Caco-2 (cell line): ENCODE measurements at regions not wholly inside any gene's neighbourhood (a gene's known extent, or its start where the extent isn't known, plus 50 kb on each side); places are given as distances from the start of the nearest gene placed in this dataset.

Experiments
- BruUV-seq: library from RNA; stranded (reverse); fragments of 400-500 nt; replicated peaks from 2 replicates; lab custom pipeline; 2021; lab: Mats Ljungman, UMichigan
- CTCF ChIA-PET: fragments of 300-600 bp; sonication (Branson Sonifier 250); formaldehyde crosslinking; loops from one replicate; lab custom pipeline; 2022; ENCODE audit warnings: antibody characterized with exemption; lab: Charles Lee
- POLR2A ChIA-PET: fragments of 300-600 bp; sonication (Branson Sonifier 250); formaldehyde crosslinking; loops from one replicate; lab custom pipeline; 2022; ENCODE audit warnings: antibody characterized with exemption; lab: Charles Lee
- DNase-seq, 2 experiments: peaks; one replicate each; pipeline versions ENCODE4 v3.0.0 to v3.0.0-alpha.2; 2020 to 2022
- H3K27me3 ChIP-seq: replicated peaks from 2 replicates; pipeline ENCODE4 v1.6.0; 2011; ENCODE audit warnings: low read length; ENCODE audit not compliant: control insufficient read depth, insufficient read depth
- H3K36me3 ChIP-seq: 2 replicates; pipeline ENCODE4 v1.5.1; 2011; ENCODE audit warnings: low read length; ENCODE audit not compliant: control insufficient read depth, insufficient read depth
- H3K4me1 ChIP-seq: fragments of 250-450 bp; sonication (Bioruptor Pico); 2 replicates; pipeline ENCODE4 v1.5.1; 2020; ENCODE audit warnings: mild to moderate bottlenecking
- H3K4me3 ChIP-seq: 2 replicates; pipeline ENCODE4 v1.5.1; 2011; ENCODE audit warnings: low read depth, mild to moderate bottlenecking, control low read depth, low read length
- H3K9me3 ChIP-seq: fragments of 250-450 bp; sonication (Bioruptor Pico); 2 replicates; pipeline ENCODE4 v1.5.1; 2020; ENCODE audit warnings: mild to moderate bottlenecking, moderate library complexity
- H3K27ac Mint-ChIP-seq: one replicate; pipeline ENCODE4 v1.8.0; 2022; ENCODE audit warnings: mixed read lengths; ENCODE audit not compliant: unreplicated experiment
- H3K27me3 Mint-ChIP-seq: one replicate; pipeline ENCODE4 v1.8.0; 2022; ENCODE audit warnings: mixed read lengths; ENCODE audit not compliant: insufficient read depth, unreplicated experiment
- H3K36me3 Mint-ChIP-seq: one replicate; pipeline ENCODE4 v1.8.0; 2022; ENCODE audit warnings: mild to moderate bottlenecking, mixed read lengths; ENCODE audit not compliant: insufficient read depth, unreplicated experiment
- H3K4me1 Mint-ChIP-seq: one replicate; pipeline ENCODE4 v1.8.0; 2022; ENCODE audit warnings: low read depth, mixed read lengths; ENCODE audit not compliant: unreplicated experiment
- H3K4me3 Mint-ChIP-seq: one replicate; pipeline ENCODE4 v1.8.0; 2022; ENCODE audit warnings: mild to moderate bottlenecking, moderate library complexity, mixed read lengths; ENCODE audit not compliant: unreplicated experiment
- H3K9me3 Mint-ChIP-seq: one replicate; pipeline ENCODE4 v1.8.0; 2022; ENCODE audit warnings: mixed read lengths; ENCODE audit not compliant: unreplicated experiment
- intact Hi-C: fragments of 100-400 bp; cut with micrococcal nuclease; formaldehyde crosslinking; loops from one replicate; pipeline ENCODE4 v1.10.0; 2022; ENCODE audit not compliant: unreplicated experiment
- TF ChIP-seq, protein P1 (sequence below), 2 experiments: fragments of 200-600 bp in 1 of 2; IDR thresholded peaks; 1 replicate in 1 of 2; 2 replicates in 1 of 2; pipeline versions ENCODE4 v1.5.1 to v1.8.0; 2011 to 2022; ENCODE audit warnings: antibody characterized with exemption in 1 of 2, control low read depth in 1 of 2, inconsistent platforms in 1 of 2, low read depth in 1 of 2, low read length in 1 of 2, mild to moderate bottlenecking in 1 of 2, moderate library complexity in 1 of 2; ENCODE audit not compliant: insufficient read depth in 1 of 2, severe bottlenecking in 1 of 2, unreplicated experiment in 1 of 2

DNA sequence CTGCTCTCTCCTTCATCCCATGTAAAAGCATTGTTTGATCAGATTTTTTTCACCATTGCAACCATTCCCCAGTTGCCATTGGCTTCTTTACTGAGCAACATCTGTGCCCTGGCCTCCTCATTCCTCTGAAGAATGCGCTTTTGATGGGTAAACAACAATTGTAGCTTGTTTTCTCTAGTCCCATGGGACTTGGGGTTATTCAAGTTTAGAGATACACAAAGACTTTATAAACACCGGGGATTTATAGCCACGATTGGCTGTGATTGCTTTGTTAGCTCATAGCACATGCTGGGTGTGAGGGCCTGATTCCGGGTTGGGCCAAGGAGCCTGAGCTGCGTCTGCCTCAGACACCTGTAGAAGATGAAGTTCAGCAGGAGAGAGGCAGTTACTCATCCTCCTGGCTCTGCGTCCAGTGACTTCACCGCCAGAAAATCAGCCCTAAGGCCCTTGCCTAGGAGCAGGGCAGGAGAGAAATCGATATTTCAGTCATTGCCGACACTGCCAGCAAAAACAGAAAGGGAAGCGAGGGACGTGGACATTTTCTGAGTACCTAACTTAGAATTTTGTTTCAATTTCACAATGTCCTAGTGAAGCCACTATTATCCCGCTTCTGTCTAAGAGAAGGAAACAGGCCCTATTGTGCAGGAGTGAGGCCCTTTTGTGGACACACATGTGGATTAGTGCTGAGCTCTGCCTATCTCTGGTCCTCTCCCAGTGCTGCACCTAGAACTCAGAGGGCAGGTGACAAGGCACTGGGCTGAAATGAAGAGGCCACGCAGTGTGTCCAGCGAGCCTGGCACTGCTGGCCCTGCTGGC, 159.8 kb upstream of the USP24 start:
- Histone ChIP-seq H3K27me3 (no peaks in the 10 kb centered on the region), H3K9me3 (no peaks in the 10 kb centered on the region), H3K4me1 (no peaks in the 10 kb centered on the region), H3K36me3 (no peaks in the 10 kb centered on the region), H3K4me3 (no peak overlapping the region)
- no TSS peak for BruUV-seq
- H3K9me3 Mint-ChIP-seq, result no peaks in the 10 kb centered on the region
- intact Hi-C loops, result loop anchor here (5.0 kb wide), 1 partner anchor 52 kb away; no protein-coding TSS in a partner anchor
- H3K36me3 Mint-ChIP-seq, result no peaks in the 10 kb centered on the region
- CTCF ChIA-PET, result interaction anchor here (0.6 to 1.2 kb wide), 8 partner anchors 29 to 491 kb away, joined by 3 to 5 read pairs (median 3); no protein-coding TSS in a partner anchor
- TF ChIP-seq, protein P1, sequence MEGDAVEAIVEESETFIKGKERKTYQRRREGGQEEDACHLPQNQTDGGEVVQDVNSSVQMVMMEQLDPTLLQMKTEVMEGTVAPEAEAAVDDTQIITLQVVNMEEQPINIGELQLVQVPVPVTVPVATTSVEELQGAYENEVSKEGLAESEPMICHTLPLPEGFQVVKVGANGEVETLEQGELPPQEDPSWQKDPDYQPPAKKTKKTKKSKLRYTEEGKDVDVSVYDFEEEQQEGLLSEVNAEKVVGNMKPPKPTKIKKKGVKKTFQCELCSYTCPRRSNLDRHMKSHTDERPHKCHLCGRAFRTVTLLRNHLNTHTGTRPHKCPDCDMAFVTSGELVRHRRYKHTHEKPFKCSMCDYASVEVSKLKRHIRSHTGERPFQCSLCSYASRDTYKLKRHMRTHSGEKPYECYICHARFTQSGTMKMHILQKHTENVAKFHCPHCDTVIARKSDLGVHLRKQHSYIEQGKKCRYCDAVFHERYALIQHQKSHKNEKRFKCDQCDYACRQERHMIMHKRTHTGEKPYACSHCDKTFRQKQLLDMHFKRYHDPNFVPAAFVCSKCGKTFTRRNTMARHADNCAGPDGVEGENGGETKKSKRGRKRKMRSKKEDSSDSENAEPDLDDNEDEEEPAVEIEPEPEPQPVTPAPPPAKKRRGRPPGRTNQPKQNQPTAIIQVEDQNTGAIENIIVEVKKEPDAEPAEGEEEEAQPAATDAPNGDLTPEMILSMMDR (IDR thresholded peaks at IDR 0.05; ENCODE audit: insufficient read depth in 1 of 2, low read depth in 1 of 2, low read length in 1 of 2, severe bottlenecking in 1 of 2, unreplicated experiment in 1 of 2), result no peak
- no peaks in the 10 kb centered on the region for H3K27me3 Mint-ChIP-seq
- POLR2A ChIA-PET, result no interaction called here
- no peak overlapping the region for H3K4me3 Mint-ChIP-seq
- no peak overlapping the region for H3K27ac Mint-ChIP-seq
- H3K4me1 Mint-ChIP-seq, result no peaks in the 10 kb centered on the region
- DNase-seq, result no peak

DNA sequence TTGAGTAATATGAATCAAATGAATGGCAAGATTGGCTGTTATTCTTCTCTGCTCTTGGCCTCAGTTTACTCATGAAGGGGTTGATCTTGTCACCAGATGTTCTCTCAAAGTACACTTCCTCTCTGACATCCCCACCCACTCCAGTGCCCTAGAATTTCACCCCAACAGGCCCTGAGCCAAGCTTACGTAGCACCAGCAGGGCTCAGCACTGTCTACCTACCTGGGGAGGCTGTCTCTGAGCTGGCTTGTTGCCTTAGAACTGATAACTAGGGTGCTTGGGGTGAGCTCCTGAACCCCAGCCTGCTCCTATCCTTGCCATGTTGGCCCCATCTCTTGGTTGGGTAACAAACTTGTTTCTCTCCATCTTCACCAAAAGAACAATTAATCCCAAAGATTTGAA, 159.1 kb upstream of the USP24 start:
- Histone ChIP-seq H3K9me3 (no peaks in the 10 kb centered on the region), H3K36me3 (no peaks in the 10 kb centered on the region), H3K4me1 (no peaks in the 10 kb centered on the region), H3K27me3 (no peaks in the 10 kb centered on the region), H3K4me3 (no peak overlapping the region)
- Mint-ChIP-seq H3K4me1 (no peaks in the 10 kb centered on the region), H3K4me3 (no peak overlapping the region), H3K27ac (no peak overlapping the region), H3K36me3 (peaks cover 5% of the 10 kb centered on the region), H3K9me3 (no peaks in the 10 kb centered on the region), H3K27me3 (no peaks in the 10 kb centered on the region)
- no TSS peak for BruUV-seq
- TF ChIP-seq, protein P1 (IDR thresholded peaks at IDR 0.05; ENCODE audit: insufficient read depth in 1 of 2, low read depth in 1 of 2, low read length in 1 of 2, severe bottlenecking in 1 of 2, unreplicated experiment in 1 of 2), result no peak
- ChIA-PET CTCF (no interaction called here), POLR2A (no interaction called here)
- intact Hi-C loops, result no loop called here
- DNase-seq, result no peak

DNA sequence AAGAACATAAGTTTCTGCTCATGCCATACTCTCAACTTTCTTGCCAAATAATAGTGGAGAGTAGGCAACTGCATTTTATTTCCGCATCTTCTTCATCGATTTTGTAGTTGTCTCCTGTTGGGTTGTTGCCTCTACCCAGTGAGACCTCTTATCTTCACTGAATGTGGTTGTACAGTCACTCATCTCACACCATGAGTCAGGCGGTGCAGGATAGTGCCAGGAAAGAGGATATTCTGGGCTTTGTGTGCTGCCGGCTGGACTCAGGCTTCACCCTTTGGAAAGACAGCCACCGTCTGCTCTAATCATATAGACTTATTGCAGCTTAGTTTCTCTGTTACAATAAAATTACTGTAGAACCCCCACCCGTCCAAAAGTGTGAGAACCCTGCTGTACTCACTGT, 154.3 kb upstream of the USP24 start:
- POLR2A ChIA-PET, result no interaction called here

More for the DNA sequence above, 154.3 kb upstream of the USP24 start:
- no peak overlapping the region for H3K4me3 ChIP-seq
- Mint-ChIP-seq H3K9me3 (no peaks in the 10 kb centered on the region), H3K4me3 (no peak overlapping the region), H3K27ac (no peak overlapping the region), H3K4me1 (no peaks in the 10 kb centered on the region), H3K27me3 (no peaks in the 10 kb centered on the region), H3K36me3 (peaks cover 5% of the 10 kb centered on the region)
- H3K36me3 ChIP-seq, result no peaks in the 10 kb centered on the region
- TF ChIP-seq, protein P1 (IDR thresholded peaks at IDR 0.05; ENCODE audit: insufficient read depth in 1 of 2, low read depth in 1 of 2, low read length in 1 of 2, severe bottlenecking in 1 of 2, unreplicated experiment in 1 of 2), result no peak
- no peak for DNase-seq
- intact Hi-C loops, result no loop called here
- no peaks in the 10 kb centered on the region for H3K9me3 ChIP-seq
- H3K27me3 ChIP-seq, result no peaks in the 10 kb centered on the region
- no peaks in the 10 kb centered on the region for H3K4me1 ChIP-seq
- CTCF ChIA-PET, result no interaction called here
- no TSS peak for BruUV-seq
